Upper lobe of left lung (tissue), 4 donors: ENCODE measurements at regions not wholly inside any gene's neighbourhood (a gene's known extent, or its start where the extent isn't known, plus 50 kb on each side); places are given as distances from the start of the nearest gene placed in this dataset.

Experiments used
- CTCF ChIP-seq, 6 experiments: fragments of 450-650 bp in 4 of 6; fragments of 200-600 bp in 2 of 6; sonication (generic) in 2 of 6; IDR thresholded peaks; one replicate each; pipeline ENCODE4 v1.5.1; 2016 to 2019; ENCODE audit warnings: antibody characterized with exemption in 6 of 6
- EP300 ChIP-seq, 4 donors: sonication (generic); formaldehyde crosslinking; IDR thresholded peaks; one replicate each; pipeline ENCODE4 v1.5.1; 2017; ENCODE audit warnings: antibody characterized with exemption in 4 of 4, control low read depth in 2 of 4
- POLR2AphosphoS5 ChIP-seq, 2 donors: sonication (generic); formaldehyde crosslinking; IDR thresholded peaks; one replicate each; pipeline ENCODE4 v1.5.1; 2017; ENCODE audit warnings: antibody characterized with exemption in 2 of 2

- TF ChIP-seq CTCF (IDR thresholded peaks at IDR 0.05): no peak
- TF ChIP-seq POLR2AphosphoS5 (IDR thresholded peaks at IDR 0.05): no peak
- no peak for TF ChIP-seq EP300 (IDR thresholded peaks at IDR 0.05)
Measured at GRCh38 chr13:31940076-31940475, 91.5 kb upstream of the FRY start.
